ENCODE measurements at regions not wholly inside any gene's neighbourhood (a gene's known extent, or its start where the extent isn't known, plus 50 kb on each side); places are given as distances from the start of the nearest gene placed in this dataset.

DNA sequence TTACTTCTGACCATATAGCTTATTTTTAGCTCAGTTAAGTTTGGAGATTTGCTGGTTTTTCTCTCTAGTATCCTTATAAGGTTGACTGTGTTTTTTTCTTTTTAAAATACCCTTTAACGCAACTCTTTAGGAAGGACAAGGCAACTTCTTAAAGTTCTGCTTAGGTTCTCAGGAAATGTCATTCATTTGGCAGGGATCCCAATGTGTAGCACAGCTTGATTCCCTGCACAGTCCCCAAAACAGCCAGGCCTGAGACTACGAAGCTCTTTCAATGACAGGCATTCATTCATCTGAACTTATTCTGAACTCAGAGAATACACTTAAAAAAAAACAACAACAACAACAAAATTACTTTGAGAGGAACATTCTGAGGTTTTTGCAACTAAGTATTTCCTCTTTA lies 1765.8 kb downstream of the PCDH7 start:
- Histone ChIP-seq H3K27ac (no peak overlapping the region), H3K4me3 (no peak overlapping the region), H3K27me3 (no peaks in the 10 kb centered on the region), H3K36me3 (no peaks in the 10 kb centered on the region), H3K9me3 (peaks cover 0 to 3% (median 0%) of the 10 kb centered on the region in 4 donors), H3K4me1 (no peaks in the 10 kb centered on the region)
- no peak for TF ChIP-seq POLR2A (IDR thresholded peaks at IDR 0.05)
- TF ChIP-seq POLR2AphosphoS5 (IDR thresholded peaks at IDR 0.05): no peak
- TF ChIP-seq, protein P1, sequence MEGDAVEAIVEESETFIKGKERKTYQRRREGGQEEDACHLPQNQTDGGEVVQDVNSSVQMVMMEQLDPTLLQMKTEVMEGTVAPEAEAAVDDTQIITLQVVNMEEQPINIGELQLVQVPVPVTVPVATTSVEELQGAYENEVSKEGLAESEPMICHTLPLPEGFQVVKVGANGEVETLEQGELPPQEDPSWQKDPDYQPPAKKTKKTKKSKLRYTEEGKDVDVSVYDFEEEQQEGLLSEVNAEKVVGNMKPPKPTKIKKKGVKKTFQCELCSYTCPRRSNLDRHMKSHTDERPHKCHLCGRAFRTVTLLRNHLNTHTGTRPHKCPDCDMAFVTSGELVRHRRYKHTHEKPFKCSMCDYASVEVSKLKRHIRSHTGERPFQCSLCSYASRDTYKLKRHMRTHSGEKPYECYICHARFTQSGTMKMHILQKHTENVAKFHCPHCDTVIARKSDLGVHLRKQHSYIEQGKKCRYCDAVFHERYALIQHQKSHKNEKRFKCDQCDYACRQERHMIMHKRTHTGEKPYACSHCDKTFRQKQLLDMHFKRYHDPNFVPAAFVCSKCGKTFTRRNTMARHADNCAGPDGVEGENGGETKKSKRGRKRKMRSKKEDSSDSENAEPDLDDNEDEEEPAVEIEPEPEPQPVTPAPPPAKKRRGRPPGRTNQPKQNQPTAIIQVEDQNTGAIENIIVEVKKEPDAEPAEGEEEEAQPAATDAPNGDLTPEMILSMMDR (IDR thresholded peaks at IDR 0.05): no peak
- no peak for TF ChIP-seq EP300 (IDR thresholded peaks at IDR 0.05)
- intact Hi-C loops (cut with DNase I; ENCODE audit: low total_unique reads): no loop called here
- DNase-seq: peak in 1 of 2 donors; percentile 62
- WGBS, 5 donors: 34 to 55% (median 50%) methylated on average over 2 of the region's 2 CpGs

DNA sequence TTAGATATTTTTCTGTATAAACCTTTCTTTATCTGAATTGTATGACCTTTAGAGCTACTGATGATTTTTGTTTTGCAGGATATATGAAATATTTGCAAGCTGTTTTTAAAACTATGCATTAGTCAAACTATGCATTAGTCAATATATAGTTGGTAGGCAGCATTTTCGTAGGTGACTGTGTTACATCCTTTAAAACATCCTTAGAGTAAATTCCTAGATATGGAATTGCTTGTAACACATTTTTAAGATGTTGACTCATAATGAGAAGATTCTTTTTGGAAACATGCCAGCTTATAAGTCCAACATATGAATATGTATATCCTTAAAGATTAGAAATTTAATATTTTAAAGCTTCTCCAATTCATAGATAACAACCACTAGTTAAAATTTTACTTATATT lies 1768.5 kb downstream of the PCDH7 start:
- TF ChIP-seq EP300 (IDR thresholded peaks at IDR 0.05): no peak
- TF ChIP-seq, protein P1 (IDR thresholded peaks at IDR 0.05): no peak
- TF ChIP-seq POLR2A (IDR thresholded peaks at IDR 0.05): no peak
- no peak for TF ChIP-seq POLR2AphosphoS5 (IDR thresholded peaks at IDR 0.05)
- Histone ChIP-seq H3K9me3 (no peaks in the 10 kb centered on the region), H3K27ac (no peak overlapping the region), H3K27me3 (no peaks in the 10 kb centered on the region), H3K36me3 (no peaks in the 10 kb centered on the region), H3K4me3 (no peak overlapping the region), H3K4me1 (no peaks in the 10 kb centered on the region)
- intact Hi-C loops (cut with DNase I; ENCODE audit: low total_unique reads): no loop called here
- WGBS, 5 donors: 37 to 86% (median 68%) methylated on average over 1 of the region's 1 CpG
- DNase-seq: no peak

DNA sequence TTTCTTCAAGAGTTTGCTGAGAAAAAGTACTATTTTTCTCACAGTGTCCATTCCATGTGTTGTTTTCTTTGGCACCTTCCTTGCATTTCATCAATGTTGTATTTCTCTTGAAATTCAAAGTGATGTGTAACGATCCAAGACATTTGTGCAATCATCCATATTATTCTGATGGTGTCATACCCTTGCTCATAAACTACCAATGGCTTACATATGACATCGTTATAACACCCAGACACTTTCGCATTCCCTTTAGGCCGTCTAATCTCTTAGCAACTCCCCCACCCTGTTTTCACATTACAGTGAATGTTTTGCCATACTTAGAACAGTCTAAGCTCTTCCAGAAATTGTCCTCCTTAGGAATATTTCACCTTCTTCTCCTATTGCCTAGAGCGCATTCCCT lies 1779.0 kb downstream of the PCDH7 start:
- H3K27me3 ChIP-seq: no peaks in the 10 kb centered on the region
- H3K36me3 ChIP-seq: no peaks in the 10 kb centered on the region
- intact Hi-C loops (cut with DNase I; ENCODE audit: low total_unique reads): no loop called here
- WGBS, 5 donors: 79 to 84% (median 83%) methylated on average over 5 of the region's 5 CpGs
- no peaks in the 10 kb centered on the region for H3K9me3 ChIP-seq
- no peak overlapping the region for H3K4me3 ChIP-seq
- H3K27ac ChIP-seq: no peak overlapping the region
- TF ChIP-seq EP300 (IDR thresholded peaks at IDR 0.05) (no peak), POLR2A (IDR thresholded peaks at IDR 0.05) (no peak), POLR2AphosphoS5 (IDR thresholded peaks at IDR 0.05) (no peak)
- TF ChIP-seq, protein P1 (IDR thresholded peaks at IDR 0.05): no peak
- DNase-seq: no peak
- no peaks in the 10 kb centered on the region for H3K4me1 ChIP-seq

DNA sequence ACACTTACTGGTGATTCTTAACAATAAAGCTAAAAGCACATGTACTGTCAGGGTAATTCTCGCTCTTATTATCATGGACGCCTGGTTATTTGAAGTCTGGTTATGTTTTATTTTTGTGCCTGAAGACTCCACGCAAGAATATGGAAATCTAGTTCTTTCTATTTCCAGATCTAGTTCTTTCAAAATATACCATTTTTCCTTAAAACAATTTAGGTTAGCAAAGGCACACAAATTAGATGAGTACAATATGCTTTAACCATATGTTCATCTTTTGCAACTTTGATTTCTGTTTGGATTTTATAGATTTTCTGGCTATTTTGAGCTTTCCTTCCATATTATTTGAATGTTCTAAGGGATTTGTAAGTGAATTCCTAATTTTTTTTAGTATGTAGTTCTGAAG lies 1783.1 kb downstream of the PCDH7 start:
- intact Hi-C loops (cut with DNase I; ENCODE audit: low total_unique reads): no loop called here
- no peak overlapping the region for H3K27ac ChIP-seq
- H3K4me3 ChIP-seq: no peak overlapping the region
- H3K9me3 ChIP-seq: no peaks in the 10 kb centered on the region
- DNase-seq: no peak
- WGBS, 5 donors: 84 to 97% (median 93%) methylated on average over 3 of the region's 3 CpGs
- TF ChIP-seq, protein P1 (IDR thresholded peaks at IDR 0.05): no peak
- TF ChIP-seq POLR2A (IDR thresholded peaks at IDR 0.05): no peak
- TF ChIP-seq EP300 (IDR thresholded peaks at IDR 0.05): no peak
- TF ChIP-seq POLR2AphosphoS5 (IDR thresholded peaks at IDR 0.05): no peak
- no peaks in the 10 kb centered on the region for H3K36me3 ChIP-seq
- no peaks in the 10 kb centered on the region for H3K4me1 ChIP-seq
- H3K27me3 ChIP-seq: no peaks in the 10 kb centered on the region

All from stomach (tissue), 8 donors.